Stimulated activated CD4-positive, alpha-beta T cell treated with anti-CD3 and anti-CD28 coated beads, Interleukin-15, amount 100 ng/mL, for 48 hours (primary cell): ENCODE measurements at regions not wholly inside any gene's neighbourhood (a gene's known extent, or its start where the extent isn't known, plus 50 kb on each side); places are given as distances from the start of the nearest gene placed in this dataset.
"Not testable (repeated sequence)": the region's sequence is repeated elsewhere in the genome, so short reads cannot be mapped to it uniquely, and the experiment has no call there.

Source experiments
- DNase-seq, 2 donors: peaks; one replicate each; pipeline ENCODE4 v3.0.0-alpha.2; 2020; ENCODE audit warnings: low read depth in 2 of 2

DNA sequence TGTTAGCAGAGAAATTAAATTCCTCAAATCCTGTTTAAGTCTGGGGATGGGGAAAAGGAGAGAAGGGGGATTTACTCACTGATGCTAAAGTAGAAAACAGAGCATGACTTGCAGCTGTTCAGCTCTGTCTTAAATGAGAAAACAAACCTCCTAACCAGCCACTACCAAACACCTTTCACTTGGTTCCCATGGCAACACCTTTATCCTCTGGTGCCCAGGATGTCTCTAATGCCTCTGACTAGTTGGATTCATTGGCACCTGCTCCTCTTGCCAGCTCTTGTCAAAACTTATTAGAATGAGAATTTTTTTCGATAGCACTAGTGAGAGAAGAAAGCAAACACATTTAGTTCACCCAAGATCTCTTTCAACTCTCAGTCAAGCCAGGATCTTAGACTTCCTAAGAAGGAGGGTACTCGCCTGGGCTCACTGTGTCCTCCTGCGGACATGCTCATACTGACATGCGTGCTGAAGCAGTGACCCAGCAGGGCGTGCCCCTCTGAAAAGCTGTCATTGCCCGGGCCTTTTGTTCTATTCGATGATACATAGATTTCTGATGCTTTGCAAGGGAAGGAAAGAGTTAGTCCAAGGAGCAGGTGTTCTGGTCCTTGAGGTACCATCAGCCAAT, 656.0 kb upstream of the CELF4 start:
- no peak for DNase-seq

DNA sequence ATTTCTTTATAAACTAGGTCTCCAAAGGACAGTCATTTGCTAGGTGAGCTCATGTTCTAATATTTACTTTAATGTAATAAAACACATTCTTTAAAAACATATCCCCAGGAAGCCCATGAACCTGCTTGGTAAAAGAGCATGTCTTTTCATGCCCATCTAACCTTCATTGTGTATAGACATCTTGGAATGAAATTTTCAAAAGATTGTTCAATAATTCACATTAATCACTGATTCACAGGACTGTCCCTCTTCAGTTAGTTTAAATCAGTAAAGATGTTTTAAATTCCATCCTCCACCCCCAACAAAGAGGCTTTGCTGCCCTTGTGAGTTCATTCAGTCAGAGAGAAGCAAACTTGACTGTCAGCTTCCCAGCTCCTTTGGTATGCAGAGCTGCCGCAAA, 633.4 kb upstream of the CELF4 start:
- no peak for DNase-seq

DNA sequence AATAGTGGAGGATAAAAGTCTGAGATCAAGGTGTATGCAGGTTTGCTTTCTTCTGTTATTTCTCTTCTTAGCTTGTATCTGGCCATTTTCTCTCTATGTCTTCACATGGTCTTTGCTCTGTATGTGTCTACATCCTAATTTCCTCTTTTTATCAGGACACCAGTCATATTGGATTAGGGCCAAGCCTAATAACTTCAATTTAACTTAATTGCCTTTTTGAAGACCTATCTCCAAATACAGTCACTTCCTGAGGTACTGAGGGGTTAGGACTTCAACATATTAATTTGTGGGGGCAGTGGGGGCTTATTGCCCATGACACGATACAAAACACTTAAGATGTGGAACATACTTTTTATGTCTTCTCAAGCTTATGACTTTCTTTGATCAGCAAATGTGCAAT, 632.9 kb upstream of the CELF4 start:
- DNase-seq = no peak

DNA sequence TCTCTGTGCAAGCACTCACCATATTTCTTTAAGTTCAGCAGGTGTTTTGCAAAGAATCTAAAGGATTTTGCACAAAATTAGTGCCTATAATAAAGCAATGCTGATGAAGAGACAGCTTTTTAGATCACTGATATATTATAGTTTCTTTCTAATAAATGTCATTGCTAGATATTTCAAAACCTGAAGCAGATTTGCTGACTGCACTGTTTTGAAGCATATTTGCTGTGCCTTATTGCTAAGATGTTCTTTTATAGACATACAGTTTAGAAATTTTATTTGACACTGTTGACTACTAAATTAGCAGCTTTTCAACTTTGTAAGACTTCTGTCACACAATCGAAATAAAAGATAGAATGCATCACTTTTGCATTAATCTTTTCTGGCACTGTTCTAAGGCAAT, 620.9 kb upstream of the CELF4 start:
- no peak for DNase-seq

DNA sequence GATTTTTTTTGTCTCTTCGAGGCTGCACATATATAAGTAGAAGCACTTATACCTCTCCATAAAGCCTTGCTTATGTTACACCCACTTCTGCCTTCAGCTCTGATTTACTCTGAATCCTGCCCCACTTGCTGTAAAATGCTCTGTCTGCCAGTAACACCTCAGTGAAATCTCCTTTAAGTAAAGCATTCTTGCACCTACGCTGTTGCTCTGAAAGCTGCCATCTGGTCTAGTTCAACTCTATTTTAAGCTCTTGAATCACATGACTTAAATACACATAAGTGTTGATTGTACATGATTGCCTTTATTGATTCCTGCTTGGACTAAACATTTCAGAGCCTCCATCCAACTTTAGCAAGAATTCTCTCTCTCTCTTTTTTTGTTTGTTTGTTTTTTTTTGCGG, 609.0 kb upstream of the CELF4 start:
- no peak for DNase-seq

DNA sequence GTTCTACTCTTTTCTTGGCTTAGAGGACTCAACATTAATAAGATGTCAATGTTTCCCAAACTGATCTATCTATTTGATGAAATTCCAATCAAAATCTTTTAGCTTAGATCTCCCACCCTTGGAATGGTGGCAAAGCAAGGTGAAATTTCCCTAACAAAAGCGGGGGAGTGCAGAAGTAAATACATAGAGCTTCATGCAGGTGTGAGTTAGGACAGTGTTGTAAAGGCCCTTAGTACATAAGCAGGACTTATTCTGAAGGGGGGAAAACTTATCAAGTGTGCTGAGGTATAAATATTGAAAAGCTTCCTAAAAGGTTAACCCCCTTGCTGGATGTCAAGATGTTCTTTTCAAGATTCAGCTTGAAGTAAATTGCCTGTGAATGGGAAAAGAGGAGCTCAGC, 608.6 kb upstream of the CELF4 start:
- DNase-seq = no peak

DNA sequence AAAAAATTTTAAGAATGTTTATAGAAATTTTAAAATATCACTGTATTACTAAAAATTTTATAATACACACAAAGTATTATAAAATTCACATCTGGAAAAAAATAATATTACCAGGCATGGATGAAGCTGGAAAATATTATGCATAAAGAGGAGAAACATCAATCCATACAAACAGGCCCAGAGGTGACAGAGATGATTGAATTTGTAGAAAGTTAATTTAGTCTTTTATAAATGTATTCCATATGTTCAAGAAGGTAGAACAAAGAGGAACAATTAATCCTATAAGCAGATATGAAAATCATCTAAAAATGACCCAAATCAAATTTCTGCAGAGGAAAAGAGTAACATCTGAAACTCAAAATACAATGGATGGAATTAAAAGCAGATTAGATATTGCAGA, 605.2 kb upstream of the CELF4 start:
- no peak for DNase-seq

DNA sequence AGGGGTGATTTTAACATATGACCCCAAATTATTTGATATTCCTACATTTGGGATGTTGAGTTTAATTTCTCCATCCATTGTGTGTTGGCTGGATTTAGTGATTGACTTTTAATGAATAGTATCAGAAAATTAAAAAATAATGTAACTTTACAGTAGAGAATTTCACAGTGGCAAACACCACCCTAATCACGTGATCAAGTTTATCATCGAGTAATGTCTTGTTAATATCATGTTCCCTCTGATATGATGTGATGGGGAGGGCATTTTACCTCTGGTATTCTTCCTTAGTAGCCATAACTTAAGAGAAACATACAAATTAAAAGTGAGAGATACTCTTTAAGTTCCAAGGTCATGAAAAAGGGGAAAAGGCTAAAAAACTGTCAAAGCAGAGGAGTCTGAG, 602.0 kb upstream of the CELF4 start:
- no peak for DNase-seq

DNA sequence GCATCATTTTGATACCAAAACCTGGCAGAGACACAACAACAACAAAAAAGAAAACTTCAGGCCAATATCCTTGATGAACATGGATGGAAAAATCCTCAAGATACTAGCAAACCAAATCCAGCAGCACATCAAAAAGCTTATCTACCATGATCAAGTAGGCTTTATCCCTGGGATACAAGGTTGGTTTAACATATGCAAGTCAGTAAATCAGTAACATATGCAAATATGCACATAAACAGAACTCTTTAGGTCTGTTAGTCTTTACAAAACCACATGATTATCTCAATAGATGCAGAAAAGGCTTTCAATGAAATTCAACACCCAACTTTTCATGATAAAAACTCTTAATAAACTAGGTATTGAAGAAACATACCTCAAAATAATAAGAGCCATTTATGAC, 587.5 kb upstream of the CELF4 start:
- DNase-seq = not testable (repeated sequence)

DNA sequence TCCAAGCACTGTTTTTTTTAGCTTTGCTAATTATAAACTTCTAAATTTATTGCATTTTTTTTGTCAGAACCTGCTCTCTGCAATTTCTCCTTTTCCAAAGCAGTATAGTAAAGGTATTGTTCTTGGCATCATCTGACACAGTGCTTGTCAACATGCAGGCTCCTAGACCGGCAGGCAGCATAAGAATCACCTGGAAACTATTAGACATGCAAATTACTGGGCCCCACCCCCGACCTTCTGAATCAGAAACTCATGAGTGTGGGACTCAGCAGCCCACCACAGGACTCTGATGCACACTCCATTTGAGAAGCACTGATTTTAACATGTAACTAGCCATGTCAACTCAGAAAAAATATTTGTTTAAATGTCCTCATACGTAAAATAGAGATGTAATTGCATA, 551.1 kb upstream of the CELF4 start:
- DNase-seq = no peak

DNA sequence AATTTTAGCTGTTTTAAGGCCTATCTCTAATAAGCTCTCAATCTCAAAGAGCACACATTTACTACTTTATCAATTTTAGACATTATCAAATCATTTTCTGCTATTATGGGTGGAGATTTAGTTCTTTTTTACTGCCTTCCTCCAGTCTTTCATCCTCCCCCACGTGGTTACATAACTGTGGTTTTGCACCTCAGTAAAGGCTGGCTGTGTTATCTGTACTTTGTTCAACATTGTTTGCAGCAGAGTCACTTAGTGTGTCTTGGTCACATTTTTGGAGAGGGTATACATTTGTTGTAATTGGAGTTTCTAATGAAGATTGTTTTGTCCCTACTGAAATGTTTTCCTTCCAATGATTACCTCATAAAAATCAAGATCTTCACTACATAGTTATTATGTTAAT, 549.6 kb upstream of the CELF4 start:
- no peak for DNase-seq

DNA sequence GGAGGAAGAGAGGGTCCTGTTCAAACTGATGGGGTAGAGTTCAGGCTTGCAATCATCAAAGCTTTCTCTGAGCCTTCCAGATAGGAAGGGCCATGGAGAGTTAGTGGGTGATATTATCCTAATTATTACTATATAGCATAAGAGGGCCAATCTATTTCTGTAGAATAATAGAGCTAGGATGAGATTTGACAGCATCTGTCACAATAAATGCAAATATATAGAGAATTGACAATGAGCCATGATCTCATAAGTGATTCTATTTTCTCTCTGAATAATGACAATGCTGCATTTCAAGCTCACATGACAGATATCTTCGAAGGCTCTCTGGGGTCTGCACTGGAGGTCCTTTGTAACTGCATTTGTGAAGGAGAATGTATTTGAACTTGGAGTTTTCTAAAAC, 521.9 kb upstream of the CELF4 start:
- no peak for DNase-seq

DNA sequence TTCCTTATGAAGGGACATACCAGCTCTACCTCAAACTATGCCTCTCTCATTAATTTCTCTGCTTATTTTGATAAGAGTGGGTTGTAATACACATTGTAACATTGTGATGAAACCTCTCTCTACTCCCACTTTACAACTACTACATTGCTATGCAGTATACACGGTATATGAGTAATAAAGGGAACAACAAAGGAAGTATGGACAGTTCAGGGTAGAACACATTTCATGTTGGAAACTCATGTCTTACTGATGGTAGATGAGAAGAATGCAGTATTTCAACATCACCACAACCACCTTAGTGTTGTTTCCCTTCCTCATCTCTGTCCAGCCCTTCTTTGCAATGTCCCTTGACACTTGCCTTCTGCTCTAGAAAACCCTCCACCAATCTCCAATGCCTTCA, 515.9 kb upstream of the CELF4 start:
- DNase-seq = no peak

DNA sequence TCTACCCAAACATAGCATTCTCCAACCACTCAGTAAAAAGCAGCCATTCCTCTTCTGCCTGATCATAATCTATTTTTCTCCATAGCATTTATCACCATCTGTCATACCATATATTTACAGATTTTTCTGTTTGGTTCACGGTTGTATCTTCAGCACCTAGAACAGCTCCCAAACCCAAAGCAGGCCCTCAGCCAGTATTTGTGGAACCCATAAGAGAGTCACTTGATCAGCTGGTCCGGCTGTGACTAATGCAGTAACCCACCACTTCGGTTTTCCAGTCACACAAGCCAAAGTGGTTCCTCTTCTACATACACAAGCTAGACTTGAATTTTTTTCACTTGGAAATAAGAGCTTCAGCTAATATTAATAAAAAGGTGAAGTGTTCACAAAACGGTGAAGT, 511.6 kb upstream of the CELF4 start:
- no peak for DNase-seq

DNA sequence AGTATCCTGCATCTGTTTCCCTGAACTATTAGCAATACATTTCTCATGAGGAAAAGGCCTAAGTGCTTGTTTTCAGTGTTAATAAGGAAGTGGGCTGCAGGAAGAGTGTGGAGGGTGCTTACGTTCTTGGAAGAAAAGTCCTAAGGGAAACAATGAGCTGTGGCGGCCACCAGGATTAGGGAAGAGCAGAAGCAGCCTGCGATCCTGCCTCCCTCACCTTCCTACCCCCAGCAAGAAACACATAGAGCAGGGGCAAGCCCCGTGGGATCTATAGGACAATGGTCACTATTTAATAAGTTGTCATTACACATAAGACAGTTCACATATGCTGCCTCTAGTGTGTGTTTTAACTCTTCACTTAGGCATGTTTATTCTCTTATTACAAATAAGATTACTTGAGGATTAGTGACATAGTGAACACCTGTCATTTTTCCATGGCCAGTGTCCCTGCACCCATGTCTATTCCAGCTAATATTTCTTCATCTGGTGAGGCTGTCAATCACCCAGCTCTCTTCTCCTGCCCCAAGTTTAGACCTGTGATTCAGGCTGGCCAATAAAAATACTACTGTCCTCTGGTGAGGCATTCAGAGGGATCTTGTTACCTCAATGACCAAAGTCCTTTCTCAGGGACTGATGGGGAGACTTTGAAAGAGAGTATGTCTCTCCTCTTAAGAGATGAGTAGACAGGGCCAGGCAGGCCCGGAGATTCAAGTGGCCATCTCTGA, 510.9 kb upstream of the CELF4 start:
- no peak for DNase-seq

DNA sequence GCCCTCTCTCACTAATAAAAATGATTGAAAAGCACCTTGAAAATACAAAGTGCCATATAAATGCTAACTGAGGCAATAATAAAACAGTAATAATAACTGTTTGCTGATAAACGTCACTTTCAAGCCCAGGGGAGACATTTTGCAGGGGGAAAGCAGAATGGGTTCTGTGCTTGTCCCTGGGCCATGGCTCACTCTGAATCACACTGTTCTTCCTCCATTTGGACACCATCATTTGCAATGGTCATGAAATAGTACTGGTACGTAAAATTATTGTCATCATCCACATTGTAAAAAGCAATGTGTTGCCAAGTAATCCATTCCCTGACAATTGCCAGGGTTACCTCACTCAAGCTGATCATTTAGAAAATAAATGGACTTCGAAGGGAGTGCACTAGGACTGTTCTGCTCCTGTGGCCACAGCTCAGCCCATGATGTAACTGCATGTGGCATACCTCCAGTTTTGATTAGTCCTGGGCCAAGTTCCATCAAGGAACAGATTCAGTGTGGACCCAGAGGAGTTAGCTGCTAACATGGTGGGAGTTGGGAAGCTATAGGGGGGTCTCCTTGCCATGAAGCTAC, 508.8 kb upstream of the CELF4 start:
- no peak for DNase-seq

DNA sequence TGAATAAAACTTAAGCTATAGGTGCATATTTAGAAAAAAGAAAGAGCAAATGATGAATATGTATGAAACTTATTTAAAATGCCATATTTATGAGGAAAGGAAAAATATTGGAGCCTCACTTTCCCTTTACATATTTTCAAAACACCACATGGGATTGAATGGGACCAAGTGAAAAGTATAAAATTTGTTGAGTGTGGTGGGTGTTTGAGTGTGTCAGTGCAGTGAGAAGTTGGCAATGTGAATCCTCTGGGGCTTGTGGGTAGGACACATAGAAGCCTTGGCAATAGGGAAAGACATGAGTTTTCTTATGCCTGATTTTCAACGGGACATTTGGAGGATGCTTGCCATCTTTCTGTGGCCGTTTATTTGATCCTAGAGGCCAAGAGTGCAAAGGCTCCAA, 502.2 kb upstream of the CELF4 start:
- DNase-seq = no peak

DNA sequence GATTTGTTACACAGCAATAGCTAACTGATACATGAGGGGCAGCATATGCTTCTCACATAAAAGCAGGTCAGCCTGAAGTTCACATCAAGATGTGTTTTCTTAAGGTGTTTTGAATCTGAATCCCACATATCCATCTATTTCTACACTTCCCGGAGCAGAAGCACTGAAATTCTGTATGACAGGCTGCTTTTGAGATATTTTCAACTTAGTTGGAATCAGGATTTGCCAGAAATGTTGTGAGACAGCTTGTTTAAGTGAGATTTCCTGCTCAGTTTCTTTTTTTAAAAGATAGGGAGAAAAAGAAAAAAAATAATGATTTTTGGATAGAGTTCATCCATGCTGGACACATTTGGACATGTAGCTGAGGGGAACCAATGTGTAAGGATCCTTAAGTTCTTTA, 501.5 kb upstream of the CELF4 start:
- DNase-seq = no peak

DNA sequence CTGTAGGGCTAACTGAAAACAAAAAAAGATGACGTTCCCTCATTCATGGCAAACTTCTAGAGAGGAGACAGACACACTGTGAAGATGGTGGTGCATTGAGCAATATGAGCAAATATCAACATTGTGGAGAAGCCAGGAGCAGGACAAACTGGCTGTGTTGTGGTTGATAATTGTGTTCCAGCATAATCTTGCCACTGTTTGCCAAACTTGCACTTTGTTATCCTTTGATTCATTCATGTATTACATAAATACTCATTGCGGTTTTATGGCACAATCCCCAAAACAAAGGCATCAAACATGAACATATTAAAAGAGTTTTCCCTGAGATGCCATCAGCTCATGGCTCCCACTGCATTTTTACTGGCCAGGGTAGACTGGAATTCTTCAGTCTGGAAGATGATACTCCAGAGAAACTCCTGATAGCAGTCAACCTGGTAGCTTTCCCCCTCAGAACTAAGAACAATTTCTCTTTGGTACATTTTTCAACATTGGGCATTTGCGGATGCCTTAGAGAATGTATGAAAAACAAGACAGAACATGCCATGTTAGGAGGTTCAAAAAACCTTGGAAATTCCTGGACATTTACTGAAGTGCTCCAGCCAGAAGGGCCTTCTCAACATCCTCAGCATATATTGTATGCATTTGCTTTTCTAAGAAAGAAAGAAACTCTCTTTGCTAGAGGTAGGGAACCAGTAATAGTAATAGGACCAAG, 487.4 kb upstream of the CELF4 start:
- DNase-seq = no peak

DNA sequence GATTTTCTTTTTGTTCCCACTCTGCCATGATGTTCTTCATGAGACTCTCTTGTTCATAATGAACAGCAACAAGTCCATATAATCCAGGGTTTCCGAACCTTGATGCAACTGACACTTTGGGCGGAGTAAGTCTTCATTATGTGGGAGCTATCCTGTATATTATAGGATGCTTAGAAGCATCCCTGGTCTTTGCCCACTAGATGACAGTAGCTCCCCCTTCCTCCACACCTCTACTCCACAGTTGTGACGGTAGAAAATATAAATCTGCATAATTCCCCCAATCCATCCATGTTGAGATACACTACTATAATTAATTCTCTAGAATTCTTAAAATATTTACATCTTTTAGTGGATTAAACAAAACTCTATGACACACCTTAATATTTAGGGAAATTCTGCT, 482.2 kb upstream of the CELF4 start:
- DNase-seq = no peak

DNA sequence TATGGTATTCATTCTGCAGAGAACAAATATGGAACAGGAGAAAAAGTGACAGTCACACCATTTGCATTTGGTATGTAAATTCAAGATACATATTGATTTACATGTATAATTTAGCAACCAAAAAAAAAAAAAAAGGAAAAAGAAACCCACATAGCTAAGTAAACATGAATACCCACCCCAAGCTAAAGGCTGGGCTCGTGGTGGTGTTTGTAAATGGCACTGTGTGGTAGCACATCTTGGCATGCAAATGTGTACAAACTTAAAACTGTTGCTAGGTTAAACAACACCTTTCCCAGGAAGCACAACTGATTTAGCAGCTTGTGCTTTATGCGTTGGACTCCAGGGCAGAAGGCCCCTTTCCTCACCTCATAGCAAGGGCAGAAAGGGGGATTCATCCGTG, 481.1 kb upstream of the CELF4 start:
- no peak for DNase-seq

DNA sequence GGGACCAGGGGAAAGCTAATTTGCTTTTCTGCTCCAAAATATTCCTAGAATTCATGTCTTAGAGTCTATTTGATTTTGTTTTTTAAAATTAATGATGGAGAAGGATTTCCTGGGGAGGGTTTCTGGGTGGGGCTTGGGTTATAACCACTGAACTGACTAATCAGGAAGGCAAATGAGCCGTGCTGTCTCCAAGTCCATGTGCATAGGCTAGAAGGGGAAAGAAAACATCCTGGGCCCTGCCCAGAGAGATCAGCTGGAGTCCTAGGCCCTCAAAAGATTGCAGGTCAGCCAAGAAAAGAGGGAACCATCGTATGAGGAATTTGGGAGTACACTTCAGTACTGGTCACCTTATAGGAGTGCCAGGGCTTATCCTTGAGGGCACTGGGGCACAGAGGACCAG, 480.2 kb upstream of the CELF4 start:
- DNase-seq = no peak
